ENCODE measurements at regions not wholly inside any gene's neighbourhood (a gene's known extent, or its start where the extent isn't known, plus 50 kb on each side); places are given as distances from the start of the nearest gene placed in this dataset.

GRCh38 chr18:30544141-30544540 is 498.4 kb downstream of the DSC3 start:
- DNase-seq (ENCODE audit: low read depth in 2 of 2) = no peak

DNA sequence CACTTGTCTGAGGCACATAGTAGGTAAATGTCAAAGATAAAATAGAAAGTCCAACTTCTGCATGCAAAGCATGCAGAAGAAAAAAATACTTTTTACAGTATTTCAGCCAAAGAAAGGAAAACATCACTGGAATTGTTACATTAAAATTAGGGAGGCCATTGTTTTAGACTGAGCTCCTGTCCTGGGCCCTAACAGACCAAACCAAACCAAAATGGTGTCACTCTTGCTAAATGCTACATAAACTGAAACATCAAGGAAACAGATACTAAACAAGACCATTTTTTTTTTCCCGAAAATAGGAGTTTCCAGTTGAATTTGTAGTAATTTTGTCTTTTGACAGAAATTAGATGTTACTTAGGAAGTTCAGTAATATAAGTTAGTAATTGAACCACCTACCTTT is 508.8 kb downstream of the DSC3 start:
- no peak for DNase-seq (ENCODE audit: low read depth in 2 of 2)

DNA sequence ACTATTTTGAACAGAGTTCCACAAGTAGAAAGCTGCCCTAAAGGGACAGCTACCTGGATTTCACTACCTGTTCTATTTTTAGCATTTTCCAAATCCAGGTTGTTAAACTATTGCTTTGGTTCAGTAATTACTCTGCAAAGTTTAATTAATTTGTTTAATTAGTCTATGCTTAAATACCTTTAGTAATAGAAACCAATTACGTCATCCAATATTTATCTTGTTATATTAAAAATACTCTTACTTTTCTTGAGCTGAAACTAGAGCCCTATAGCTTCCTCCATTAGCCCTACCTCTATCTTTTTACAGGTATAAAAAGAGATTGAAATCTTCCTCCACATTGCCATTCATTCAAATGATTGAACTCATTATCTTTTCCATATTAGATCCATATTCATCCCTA is 514.6 kb downstream of the DSC3 start:
- no peak for DNase-seq (ENCODE audit: low read depth in 2 of 2)

- no peak for DNase-seq (ENCODE audit: low read depth in 2 of 2)
Measured at GRCh38 chr18:30527226-30527625, 515.3 kb downstream of the DSC3 start.

GRCh38 chr18:30522288-30522929 is 520.1 kb downstream of the DSC3 start:
- no peak for DNase-seq (ENCODE audit: low read depth in 2 of 2)

- no peak for DNase-seq (ENCODE audit: low read depth in 2 of 2)
Measured at GRCh38 chr18:30514059-30514458, 528.5 kb downstream of the DSC3 start.

- DNase-seq (ENCODE audit: low read depth in 2 of 2) = no peak
Measured at GRCh38 chr18:30512872-30513271, 529.7 kb downstream of the DSC3 start.

GRCh38 chr18:30510882-30511281 is 531.7 kb downstream of the DSC3 start:
- DNase-seq (ENCODE audit: low read depth in 2 of 2) = no peak

DNA sequence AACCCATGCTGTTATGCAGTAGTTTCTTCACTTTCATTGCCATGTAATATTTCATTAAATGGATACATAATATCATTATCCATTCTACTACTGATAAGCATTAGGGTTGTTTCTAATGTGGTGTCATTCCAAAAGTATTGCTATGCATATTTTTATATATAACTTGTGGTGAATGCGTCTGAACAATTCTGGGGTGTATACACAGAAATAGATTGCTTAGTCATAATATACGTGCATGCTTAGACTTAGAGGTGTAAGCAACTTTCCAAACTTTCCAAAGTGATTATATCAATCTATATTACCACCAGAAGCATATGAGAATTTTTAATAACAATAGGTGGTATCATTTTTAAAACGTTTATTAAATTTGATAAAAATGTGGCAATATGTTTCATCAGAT is 540.9 kb downstream of the DSC3 start:
- DNase-seq (ENCODE audit: low read depth in 2 of 2) = no peak

GRCh38 chr18:30500240-30500945 is 542.1 kb downstream of the DSC3 start:
- DNase-seq (ENCODE audit: low read depth in 2 of 2) = no peak

DNA sequence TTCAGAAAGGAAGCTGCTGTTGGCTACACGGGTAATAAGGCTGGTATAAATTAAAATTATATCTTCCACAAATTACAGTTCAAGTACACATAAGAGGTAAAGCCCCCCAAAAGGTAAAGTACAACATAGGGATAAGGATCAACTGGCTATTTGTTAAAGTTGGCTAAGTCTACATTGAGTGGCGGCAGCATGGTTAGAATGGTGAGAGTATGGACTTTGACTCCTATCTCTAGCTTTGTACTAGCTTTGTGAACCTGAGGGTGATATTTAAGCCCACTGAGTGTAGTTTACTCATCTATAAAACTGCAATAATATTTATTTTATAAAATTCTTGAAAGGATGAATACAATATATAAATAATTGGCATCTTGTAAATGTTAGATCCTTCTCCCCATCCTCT is 542.8 kb downstream of the DSC3 start:
- no peak for DNase-seq (ENCODE audit: low read depth in 2 of 2)

GRCh38 chr18:30492552-30493129 is 549.9 kb downstream of the DSC3 start:
- DNase-seq (ENCODE audit: low read depth in 2 of 2) = no peak

- no peak for DNase-seq (ENCODE audit: low read depth in 2 of 2)
Measured at GRCh38 chr18:30491815-30492551, 550.6 kb downstream of the DSC3 start.

GRCh38 chr18:30489890-30490643 is 552.5 kb downstream of the DSC3 start:
- DNase-seq (ENCODE audit: low read depth in 2 of 2) = no peak

GRCh38 chr18:30487962-30488361 is 554.6 kb downstream of the DSC3 start:
- no peak for DNase-seq (ENCODE audit: low read depth in 2 of 2)

- DNase-seq (ENCODE audit: low read depth in 2 of 2) = no peak
Measured at GRCh38 chr18:30486856-30487255, 555.7 kb downstream of the DSC3 start.

DNA sequence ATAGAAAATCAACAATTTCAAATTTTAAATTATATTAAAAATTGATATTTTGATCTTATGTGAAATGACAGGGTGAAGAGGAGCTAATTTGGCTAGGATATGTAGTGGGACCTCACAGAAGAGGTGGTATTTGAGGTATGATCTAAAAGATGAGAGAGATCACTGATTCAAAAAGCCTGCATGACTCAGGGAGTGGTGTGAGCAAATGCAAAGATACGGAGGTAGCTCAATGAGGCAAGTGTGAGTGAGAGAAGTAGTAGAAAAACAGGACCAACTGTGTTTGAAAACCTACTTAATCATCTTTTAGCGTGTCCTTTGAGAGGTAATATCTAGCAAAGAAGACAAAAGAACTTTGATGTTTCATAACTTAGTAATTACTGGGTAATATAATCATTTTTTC is 557.5 kb downstream of the DSC3 start:
- no peak for DNase-seq (ENCODE audit: low read depth in 2 of 2)

- DNase-seq (ENCODE audit: low read depth in 2 of 2) = no peak
Measured at GRCh38 chr18:30481871-30482270, 560.7 kb downstream of the DSC3 start.

- no peak for DNase-seq (ENCODE audit: low read depth in 2 of 2)
Measured at GRCh38 chr18:30469091-30469490, 573.5 kb downstream of the DSC3 start.

GRCh38 chr18:30465096-30465495 is 577.4 kb downstream of the DSC3 start:
- no peak for DNase-seq (ENCODE audit: low read depth in 2 of 2)

GRCh38 chr18:30457156-30457555 is 585.4 kb downstream of the DSC3 start:
- no peak for DNase-seq (ENCODE audit: low read depth in 2 of 2)

DNA sequence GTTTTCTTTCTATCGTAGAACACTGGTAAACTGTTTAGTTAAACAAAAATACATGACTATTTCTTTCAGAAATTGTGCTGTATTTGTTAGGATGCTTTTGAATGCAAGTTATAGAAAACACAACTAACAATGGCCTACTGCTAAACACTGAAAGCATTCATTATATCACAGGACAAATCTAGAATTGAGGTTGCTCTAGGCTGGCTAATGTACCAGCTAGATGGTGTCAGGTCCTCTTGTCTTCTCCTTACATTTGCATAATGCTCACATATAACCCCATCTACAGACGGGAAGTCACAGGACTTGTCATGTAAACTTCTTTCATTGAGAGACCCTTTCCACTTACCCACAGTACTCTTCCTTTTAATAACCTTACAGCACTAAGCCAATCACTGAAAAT is 586.8 kb downstream of the DSC3 start:
- no peak for DNase-seq (ENCODE audit: low read depth in 2 of 2)

All from dermis microvascular lymphatic vessel endothelial cell (primary cell).